OCI-LY7 (cell line): ENCODE measurements at regions not wholly inside any gene's neighbourhood (a gene's known extent, or its start where the extent isn't known, plus 50 kb on each side); places are given as distances from the start of the nearest gene placed in this dataset.

Experiments used
- BruUV-seq: library from RNA; stranded (reverse); fragments of 400-500 nt; replicated peaks from 2 replicates; lab custom pipeline; 2021; lab: Mats Ljungman, UMichigan
- CTCF ChIA-PET: fragments of 300-600 bp; sonication (Branson Sonifier 250); formaldehyde crosslinking; loops from one replicate; lab custom pipeline; 2022; ENCODE audit warnings: antibody characterized with exemption; ENCODE audit not compliant: unreplicated experiment; lab: Charles Lee
- POLR2A ChIA-PET: fragments of 300-600 bp; sonication (Branson Sonifier 250); formaldehyde crosslinking; loops from one replicate; lab custom pipeline; 2022; ENCODE audit warnings: antibody characterized with exemption; lab: Charles Lee
- DNase-seq: peaks from one replicate; pipeline ENCODE4 v3.0.0-alpha.2; 2015; ENCODE audit warnings: low spot score
- H2AFZ ChIP-seq: fragments of 200-600 bp; sonication (generic), shearing (Covaris generic); 2 replicates; pipeline ENCODE4 v1.6.1; 2014; ENCODE audit warnings: mild to moderate bottlenecking, antibody characterized with exemption, low read length, moderate library complexity
- H3K27ac ChIP-seq: fragments of 200-600 bp; sonication (generic); 2 replicates; pipeline ENCODE4 v1.5.1; 2014; ENCODE audit warnings: mixed run types, low read depth, mild to moderate bottlenecking, moderate library complexity, low read length, inconsistent platforms; ENCODE audit not compliant: poor library complexity, severe bottlenecking
- H3K36me3 ChIP-seq: fragments of 200-600 bp; sonication (generic); 2 replicates; pipeline ENCODE4 v1.6.1; 2014; ENCODE audit warnings: mild to moderate bottlenecking, antibody characterized with exemption, low read length, moderate library complexity, mixed read lengths; ENCODE audit not compliant: insufficient read depth
- H3K4me1 ChIP-seq: fragments of 200-600 bp; sonication (generic); 2 replicates; pipeline ENCODE4 v1.5.1; 2014; ENCODE audit warnings: mild to moderate bottlenecking, low read length; ENCODE audit not compliant: insufficient read depth, poor library complexity, severe bottlenecking
- H3K4me2 ChIP-seq: fragments of 200-600 bp; sonication (generic); 2 replicates; pipeline ENCODE4 v1.6.1; 2014; ENCODE audit warnings: mild to moderate bottlenecking, low read length
- H3K4me3 ChIP-seq: fragments of 200-600 bp; sonication (generic); 2 replicates; pipeline ENCODE4 v1.5.1; 2014; ENCODE audit warnings: mild to moderate bottlenecking, low read depth, low read length; ENCODE audit not compliant: poor library complexity, severe bottlenecking
- H3K79me2 ChIP-seq: fragments of 200-600 bp; sonication (generic); 2 replicates; pipeline ENCODE4 v1.6.1; 2016; ENCODE audit warnings: low read depth, mild to moderate bottlenecking, low read length, moderate library complexity, mixed read lengths; ENCODE audit not compliant: insufficient read depth
- H3K9me2 ChIP-seq: fragments of 200-600 bp; sonication (generic); 2 replicates; pipeline ENCODE4 v1.6.1; 2016; ENCODE audit warnings: mild to moderate bottlenecking, low read length, mixed read lengths; ENCODE audit not compliant: insufficient read depth
- H3K9me3 ChIP-seq: fragments of 200-600 bp; sonication (generic); 2 replicates; pipeline ENCODE4 v1.6.1; 2014; ENCODE audit warnings: mild to moderate bottlenecking, mixed run types, low read length, mixed read lengths
- H4K20me1 ChIP-seq: fragments of 200-600 bp; sonication (generic); 2 replicates; pipeline ENCODE4 v1.6.1; 2014; ENCODE audit warnings: mild to moderate bottlenecking, antibody characterized with exemption, low read length, moderate library complexity, mixed read lengths; ENCODE audit not compliant: insufficient read depth
- EZH2phosphoT487 ChIP-seq: fragments of 200-600 bp; sonication (generic); IDR thresholded peaks from 2 replicates; pipeline ENCODE4 v1.6.1; 2018; ENCODE audit warnings: low read depth, borderline replicate concordance, mild to moderate bottlenecking, mixed run types, antibody characterized with exemption, low read length, moderate library complexity, mixed read lengths
- intact Hi-C: fragments of 100-400 bp; cut with micrococcal nuclease; formaldehyde crosslinking; loops from one replicate; pipeline ENCODE4 v1.10.0; 2022; ENCODE audit not compliant: unreplicated experiment
- TF ChIP-seq, protein P1 (sequence below): fragments of 200-600 bp; sonication (generic); conservative IDR thresholded peaks from 2 replicates; pipeline ENCODE4 v1.5.1; 2014; ENCODE audit warnings: mild to moderate bottlenecking, antibody characterized with exemption, low read length, moderate library complexity, mixed read lengths

DNA sequence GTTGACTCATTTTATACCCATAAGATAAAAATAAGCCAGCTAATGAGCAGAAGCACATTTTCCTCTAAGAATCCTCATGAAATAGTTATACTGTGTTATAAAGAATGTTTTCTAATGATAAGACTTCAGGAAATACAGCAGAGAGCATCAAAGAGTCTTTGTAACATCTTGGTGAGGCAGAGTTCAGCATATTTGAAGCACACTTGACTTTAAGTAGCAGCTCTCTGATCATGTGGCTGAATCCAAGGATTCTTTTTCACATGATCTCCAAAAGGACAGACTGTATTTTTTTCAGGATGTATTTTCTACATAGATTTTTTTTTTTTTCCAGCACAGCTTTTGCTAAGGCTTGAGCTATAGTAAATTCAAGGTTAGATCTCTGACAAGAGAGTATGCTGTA is 195.1 kb downstream of the SI start:
- intact Hi-C loops = no loop called here
- Histone ChIP-seq H3K27ac (no peak overlapping the region), H3K4me2 (no peak overlapping the region), H3K4me3 (no peak overlapping the region), H3K9me2 (no peaks in the 10 kb centered on the region), H3K4me1 (no peaks in the 10 kb centered on the region), H2AFZ (no peak overlapping the region), H3K9me3 (no peaks in the 10 kb centered on the region), H3K79me2 (no peaks in the 10 kb centered on the region), H4K20me1 (no peaks in the 10 kb centered on the region), H3K36me3 (no peaks in the 10 kb centered on the region)
- TF ChIP-seq, protein P1, sequence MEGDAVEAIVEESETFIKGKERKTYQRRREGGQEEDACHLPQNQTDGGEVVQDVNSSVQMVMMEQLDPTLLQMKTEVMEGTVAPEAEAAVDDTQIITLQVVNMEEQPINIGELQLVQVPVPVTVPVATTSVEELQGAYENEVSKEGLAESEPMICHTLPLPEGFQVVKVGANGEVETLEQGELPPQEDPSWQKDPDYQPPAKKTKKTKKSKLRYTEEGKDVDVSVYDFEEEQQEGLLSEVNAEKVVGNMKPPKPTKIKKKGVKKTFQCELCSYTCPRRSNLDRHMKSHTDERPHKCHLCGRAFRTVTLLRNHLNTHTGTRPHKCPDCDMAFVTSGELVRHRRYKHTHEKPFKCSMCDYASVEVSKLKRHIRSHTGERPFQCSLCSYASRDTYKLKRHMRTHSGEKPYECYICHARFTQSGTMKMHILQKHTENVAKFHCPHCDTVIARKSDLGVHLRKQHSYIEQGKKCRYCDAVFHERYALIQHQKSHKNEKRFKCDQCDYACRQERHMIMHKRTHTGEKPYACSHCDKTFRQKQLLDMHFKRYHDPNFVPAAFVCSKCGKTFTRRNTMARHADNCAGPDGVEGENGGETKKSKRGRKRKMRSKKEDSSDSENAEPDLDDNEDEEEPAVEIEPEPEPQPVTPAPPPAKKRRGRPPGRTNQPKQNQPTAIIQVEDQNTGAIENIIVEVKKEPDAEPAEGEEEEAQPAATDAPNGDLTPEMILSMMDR = no peak
- TF ChIP-seq EZH2phosphoT487 = no peak
- POLR2A ChIA-PET = interaction anchor here (1.5 kb wide), 1 partner anchor 23 kb away, joined by 5 read pairs; no protein-coding TSS in a partner anchor
- no peak for DNase-seq
- CTCF ChIA-PET = no interaction called here
- no TSS peak for BruUV-seq

DNA sequence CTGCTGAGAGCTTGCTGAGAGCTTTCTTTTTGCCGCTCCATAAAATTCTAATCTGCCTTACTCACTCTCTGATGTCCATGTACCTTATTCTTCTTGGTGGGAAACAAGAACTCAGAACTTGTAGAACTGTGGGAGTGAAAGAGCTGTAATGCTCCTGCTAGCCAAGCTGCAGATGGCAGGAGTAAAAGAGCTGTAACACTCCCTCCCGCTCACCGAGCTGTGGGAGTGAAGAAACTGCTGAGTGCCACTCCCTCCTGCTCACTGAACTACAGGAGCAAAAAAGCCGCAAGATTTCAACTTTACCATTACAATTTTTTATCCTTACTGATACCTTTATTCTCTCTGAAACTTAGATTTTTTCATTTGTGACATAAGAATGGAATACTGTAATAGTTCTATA is 199.1 kb downstream of the SI start:
- BruUV-seq = no TSS peak
- no peak overlapping the region for H2AFZ ChIP-seq
- H3K9me3 ChIP-seq = no peaks in the 10 kb centered on the region
- H3K9me2 ChIP-seq = no peaks in the 10 kb centered on the region
- H3K4me3 ChIP-seq = no peak overlapping the region
- no peaks in the 10 kb centered on the region for H4K20me1 ChIP-seq
- intact Hi-C loops = no loop called here
- no peaks in the 10 kb centered on the region for H3K79me2 ChIP-seq
- H3K4me1 ChIP-seq = no peaks in the 10 kb centered on the region
- CTCF ChIA-PET = no interaction called here
- no peak overlapping the region for H3K27ac ChIP-seq
- DNase-seq = no peak
- no peaks in the 10 kb centered on the region for H3K36me3 ChIP-seq
- POLR2A ChIA-PET = no interaction called here
- H3K4me2 ChIP-seq = no peak overlapping the region
- TF ChIP-seq EZH2phosphoT487 = no peak

DNA sequence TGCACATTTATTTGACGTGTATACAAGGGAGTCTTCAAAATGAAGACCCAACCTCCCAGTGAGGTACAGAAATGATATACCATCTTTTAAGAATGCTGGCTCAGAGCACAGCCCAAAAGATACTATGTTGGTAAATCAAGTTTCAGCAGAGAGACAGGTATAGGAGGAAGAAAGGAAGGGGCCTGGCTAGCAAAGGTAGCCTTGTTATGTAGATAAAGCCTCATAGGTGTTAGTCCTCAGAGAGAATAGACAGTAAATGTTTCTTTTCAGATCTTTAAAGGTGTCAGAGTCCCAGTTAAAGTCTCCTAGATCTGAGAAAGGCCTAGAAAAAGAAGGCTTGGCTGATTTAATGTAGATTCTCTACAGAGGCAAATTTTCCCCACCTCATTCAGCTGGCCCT is 213.8 kb downstream of the SI start:
- no peak for DNase-seq
- H2AFZ ChIP-seq = no peak overlapping the region
- POLR2A ChIA-PET = no interaction called here
- H3K9me3 ChIP-seq = no peaks in the 10 kb centered on the region
- no peak overlapping the region for H3K27ac ChIP-seq
- no peak overlapping the region for H3K4me3 ChIP-seq
- H3K36me3 ChIP-seq = no peaks in the 10 kb centered on the region
- CTCF ChIA-PET = no interaction called here
- BruUV-seq = no TSS peak
- intact Hi-C loops = no loop called here
- no peaks in the 10 kb centered on the region for H3K4me1 ChIP-seq
- H3K9me2 ChIP-seq = no peaks in the 10 kb centered on the region
- TF ChIP-seq, protein P1 = no peak
- TF ChIP-seq EZH2phosphoT487 = no peak
- H4K20me1 ChIP-seq = no peaks in the 10 kb centered on the region
- no peaks in the 10 kb centered on the region for H3K79me2 ChIP-seq
- no peak overlapping the region for H3K4me2 ChIP-seq
